ENCODE measurements at regions not wholly inside any gene's neighbourhood (a gene's known extent, or its start where the extent isn't known, plus 50 kb on each side); places are given as distances from the start of the nearest gene placed in this dataset.

DNA sequence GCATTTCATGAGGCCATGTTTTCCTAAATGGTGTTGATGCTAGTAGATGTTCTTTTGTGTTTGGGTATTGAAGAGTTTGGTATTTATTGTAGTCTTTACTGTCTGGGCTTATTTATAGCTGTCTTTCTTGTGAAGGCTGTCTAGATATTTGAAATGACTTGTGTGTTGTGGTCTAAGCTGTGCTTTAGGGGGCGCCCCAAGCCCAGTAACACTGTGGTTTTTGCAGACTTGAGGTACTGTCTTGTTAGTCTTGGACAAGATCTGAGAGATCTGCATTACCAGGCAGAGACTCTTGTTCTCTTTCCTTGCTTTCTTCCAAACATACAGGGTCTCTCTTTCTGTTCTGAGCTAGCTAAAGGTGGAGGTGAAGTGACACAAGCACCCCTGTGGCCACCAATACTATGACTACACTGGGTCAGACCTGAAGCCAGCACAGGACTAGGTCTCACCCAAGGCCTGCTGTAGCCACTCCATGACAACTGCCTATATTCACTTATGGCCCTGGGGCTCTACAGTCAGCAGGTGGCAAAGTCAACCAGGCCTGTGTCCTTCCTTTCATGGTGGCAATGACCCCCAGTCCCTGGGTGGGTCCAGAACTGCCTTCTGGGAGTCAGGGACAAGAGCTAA lies 152.1 kb upstream of the TBC1D5 start:
- WGBS, 2 experiments (ENCODE audit: low coverage in 1 of 2, low lambda C conversion rate in 2 of 2, missing lambda C conversion rate in 2 of 2): 0% methylated on average over 1 of the region's 1 CpG
- H3K79me2 ChIP-seq (ENCODE audit: insufficient read depth): no peaks in the 10 kb centered on the region
- H3K4me1 ChIP-seq (ENCODE audit: insufficient read depth): peaks cover 5% of the 10 kb centered on the region
- H3K9ac ChIP-seq: no peak overlapping the region
- TF ChIP-seq EZH2phosphoT487 (IDR thresholded peaks at IDR 0.05; ENCODE audit: insufficient read depth, low read depth) (no peak), EZH2 (IDR thresholded peaks at IDR 0.05; ENCODE audit: insufficient read depth, poor library complexity, severe bottlenecking) (no peak)
- in situ Hi-C loops (cut with MboI): no loop called here
- DNase-seq: peak; percentile 64
- no peaks in the 10 kb centered on the region for H3K9me3 ChIP-seq (ENCODE audit: low read depth)
- H3K27me3 ChIP-seq (replicated peaks; ENCODE audit: insufficient read depth): no peaks in the 10 kb centered on the region
- H2AFZ ChIP-seq: no peak overlapping the region
- H4K20me1 ChIP-seq (ENCODE audit: insufficient read depth): no peaks in the 10 kb centered on the region
- H3K4me3 ChIP-seq: no peak overlapping the region
- H3K4me2 ChIP-seq (ENCODE audit: unreplicated experiment): no peak overlapping the region
- no peaks in the 10 kb centered on the region for H3K9me2 ChIP-seq (ENCODE audit: insufficient read depth)
- H3F3A ChIP-seq (ENCODE audit: insufficient read depth): no peaks in the 10 kb centered on the region
- no peaks in the 10 kb centered on the region for H3K36me3 ChIP-seq (ENCODE audit: low read depth)
- H3K27ac ChIP-seq: no peak overlapping the region

DNA sequence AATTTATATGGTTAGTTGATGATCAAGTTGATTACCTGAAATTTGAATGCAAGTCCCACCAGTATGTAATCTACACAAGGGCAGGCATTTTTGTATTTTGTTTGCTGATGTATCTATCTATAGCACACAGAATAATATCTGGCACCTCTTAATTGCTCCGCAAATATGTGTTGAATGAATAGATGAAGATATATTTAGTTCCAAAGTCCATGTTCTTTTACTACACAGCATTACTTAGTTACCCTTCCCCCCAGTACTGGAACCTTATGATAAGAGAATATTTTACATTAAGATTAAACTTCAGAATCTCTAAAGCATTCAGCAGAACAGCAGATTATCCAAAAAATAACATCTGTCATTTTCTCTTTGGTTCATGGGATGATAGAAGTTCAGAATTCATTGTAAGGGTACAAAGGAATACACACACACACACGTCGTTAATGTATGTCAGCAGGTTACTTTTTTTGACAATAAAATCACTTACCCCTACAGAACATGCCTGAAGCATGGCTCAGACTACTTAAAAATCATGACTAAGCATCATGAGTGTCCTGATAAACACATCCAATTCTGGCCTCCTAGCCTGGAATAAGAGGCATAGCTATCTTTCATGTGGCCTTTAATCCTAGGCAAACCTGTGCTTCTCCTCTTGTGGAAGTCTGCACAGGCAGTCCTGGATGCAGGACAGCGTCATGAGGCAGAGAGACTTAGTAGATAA lies 148.9 kb upstream of the TBC1D5 start:
- Histone ChIP-seq H3K27ac (no peak overlapping the region), H3K27me3 (replicated peaks; ENCODE audit: insufficient read depth) (no peaks in the 10 kb centered on the region), H3K4me3 (no peak overlapping the region), H4K20me1 (ENCODE audit: insufficient read depth) (no peaks in the 10 kb centered on the region), H3K4me2 (ENCODE audit: unreplicated experiment) (no peak overlapping the region), H3K9me3 (ENCODE audit: low read depth) (no peaks in the 10 kb centered on the region), H3K9me2 (ENCODE audit: insufficient read depth) (no peaks in the 10 kb centered on the region), H3K79me2 (ENCODE audit: insufficient read depth) (no peaks in the 10 kb centered on the region), H3K9ac (no peak overlapping the region), H3K4me1 (ENCODE audit: insufficient read depth) (peaks cover 5% of the 10 kb centered on the region), H3K36me3 (ENCODE audit: low read depth) (no peaks in the 10 kb centered on the region), H2AFZ (no peak overlapping the region), H3F3A (ENCODE audit: insufficient read depth) (no peaks in the 10 kb centered on the region)
- DNase-seq: peak; percentile 68
- TF ChIP-seq EZH2phosphoT487 (IDR thresholded peaks at IDR 0.05; ENCODE audit: insufficient read depth, low read depth) (no peak), EZH2 (IDR thresholded peaks at IDR 0.05; ENCODE audit: insufficient read depth, poor library complexity, severe bottlenecking) (no peak)
- in situ Hi-C loops (cut with MboI): no loop called here
- WGBS, 2 experiments (ENCODE audit: low coverage in 1 of 2, low lambda C conversion rate in 2 of 2, missing lambda C conversion rate in 2 of 2): 62 to 65% methylated on average over 4 of the region's 4 CpGs

DNA sequence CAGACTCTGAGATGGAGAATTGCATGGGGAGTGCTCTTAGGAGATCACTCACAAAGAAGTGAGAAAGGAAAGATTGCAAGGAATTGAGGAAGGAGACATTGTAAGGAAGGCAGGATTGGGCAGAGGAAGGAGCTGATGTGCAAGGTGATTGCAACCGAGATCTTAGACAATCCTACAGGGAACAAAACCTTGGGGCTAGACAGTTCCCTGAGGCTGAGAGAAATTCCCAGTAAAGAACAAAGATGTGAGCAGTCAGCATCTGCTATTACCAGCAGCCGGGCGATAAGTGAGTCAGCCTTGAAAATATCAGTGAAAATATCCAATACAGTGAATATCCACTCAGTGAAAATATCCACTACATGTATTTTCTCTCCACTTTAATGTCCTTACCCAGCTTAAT lies 143.6 kb upstream of the TBC1D5 start:
- in situ Hi-C loops (cut with MboI): no loop called here
- WGBS, 2 experiments (ENCODE audit: low coverage in 1 of 2, low lambda C conversion rate in 2 of 2, missing lambda C conversion rate in 2 of 2): 75 to 81% methylated on average over 3 of the region's 3 CpGs
- H3K9me3 ChIP-seq (ENCODE audit: low read depth): no peaks in the 10 kb centered on the region

DNA sequence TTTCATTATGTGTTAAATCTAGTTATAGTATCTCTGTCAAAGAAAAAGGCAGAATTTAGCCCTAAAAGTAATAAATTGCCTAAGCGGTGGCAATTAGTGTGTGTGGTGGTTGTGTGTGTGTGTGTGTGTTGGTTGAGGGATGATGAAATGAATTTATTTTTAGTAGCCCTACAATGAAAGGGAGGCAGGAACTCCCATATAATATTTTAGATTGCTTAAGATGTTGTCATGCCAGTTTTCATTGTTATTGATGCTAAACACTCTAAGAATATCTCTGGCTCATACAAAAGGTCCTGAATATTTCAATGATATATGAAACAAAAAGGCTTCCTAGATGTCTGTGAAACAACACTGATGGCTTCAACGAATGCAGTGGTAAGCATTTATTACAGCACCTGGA lies 140.6 kb upstream of the TBC1D5 start:
- Histone ChIP-seq H3F3A (ENCODE audit: insufficient read depth) (no peaks in the 10 kb centered on the region), H3K9ac (no peak overlapping the region), H3K36me3 (ENCODE audit: low read depth) (no peaks in the 10 kb centered on the region), H3K79me2 (ENCODE audit: insufficient read depth) (no peaks in the 10 kb centered on the region), H3K4me2 (ENCODE audit: unreplicated experiment) (no peak overlapping the region), H4K20me1 (ENCODE audit: insufficient read depth) (no peaks in the 10 kb centered on the region), H3K9me3 (ENCODE audit: low read depth) (no peaks in the 10 kb centered on the region), H3K4me3 (no peak overlapping the region), H2AFZ (no peak overlapping the region), H3K4me1 (ENCODE audit: insufficient read depth) (no peaks in the 10 kb centered on the region), H3K9me2 (ENCODE audit: insufficient read depth) (no peaks in the 10 kb centered on the region), H3K27ac (no peak overlapping the region), H3K27me3 (replicated peaks; ENCODE audit: insufficient read depth) (0 out of 2 replicates have a peak, but pooled peaks cover 5% of the 10 kb centered on the region)
- DNase-seq: no peak
- WGBS, 2 experiments (ENCODE audit: low coverage in 1 of 2, low lambda C conversion rate in 2 of 2, missing lambda C conversion rate in 2 of 2): 48 to 52% methylated on average over 2 of the region's 2 CpGs
- no peak for TF ChIP-seq EZH2phosphoT487 (IDR thresholded peaks at IDR 0.05; ENCODE audit: insufficient read depth, low read depth)
- in situ Hi-C loops (cut with MboI): no loop called here

More for the DNA sequence above, 143.6 kb upstream of the TBC1D5 start:
- H3K9me2 ChIP-seq (ENCODE audit: insufficient read depth): no peaks in the 10 kb centered on the region
- H3K4me2 ChIP-seq (ENCODE audit: unreplicated experiment): no peak overlapping the region
- H3K9ac ChIP-seq: no peak overlapping the region
- no peak overlapping the region for H2AFZ ChIP-seq
- H3F3A ChIP-seq (ENCODE audit: insufficient read depth): no peaks in the 10 kb centered on the region
- no peaks in the 10 kb centered on the region for H3K36me3 ChIP-seq (ENCODE audit: low read depth)
- no peak for DNase-seq
- no peaks in the 10 kb centered on the region for H3K4me1 ChIP-seq (ENCODE audit: insufficient read depth)
- no peak overlapping the region for H3K27ac ChIP-seq
- H3K4me3 ChIP-seq: no peak overlapping the region
- no peak for TF ChIP-seq EZH2phosphoT487 (IDR thresholded peaks at IDR 0.05; ENCODE audit: insufficient read depth, low read depth)
- TF ChIP-seq EZH2 (IDR thresholded peaks at IDR 0.05; ENCODE audit: insufficient read depth, poor library complexity, severe bottlenecking): no peak
- no peaks in the 10 kb centered on the region for H3K79me2 ChIP-seq (ENCODE audit: insufficient read depth)
- H3K27me3 ChIP-seq (replicated peaks; ENCODE audit: insufficient read depth): 0 out of 2 replicates have a peak, but pooled peaks cover 5% of the 10 kb centered on the region
- H4K20me1 ChIP-seq (ENCODE audit: insufficient read depth): no peaks in the 10 kb centered on the region
